ENCODE measurements at regions not wholly inside any gene's neighbourhood (a gene's known extent, or its start where the extent isn't known, plus 50 kb on each side); places are given as distances from the start of the nearest gene placed in this dataset.
"Not testable (repeated sequence)": the region's sequence is repeated elsewhere in the genome, so short reads cannot be mapped to it uniquely, and the experiment has no call there.

DNA sequence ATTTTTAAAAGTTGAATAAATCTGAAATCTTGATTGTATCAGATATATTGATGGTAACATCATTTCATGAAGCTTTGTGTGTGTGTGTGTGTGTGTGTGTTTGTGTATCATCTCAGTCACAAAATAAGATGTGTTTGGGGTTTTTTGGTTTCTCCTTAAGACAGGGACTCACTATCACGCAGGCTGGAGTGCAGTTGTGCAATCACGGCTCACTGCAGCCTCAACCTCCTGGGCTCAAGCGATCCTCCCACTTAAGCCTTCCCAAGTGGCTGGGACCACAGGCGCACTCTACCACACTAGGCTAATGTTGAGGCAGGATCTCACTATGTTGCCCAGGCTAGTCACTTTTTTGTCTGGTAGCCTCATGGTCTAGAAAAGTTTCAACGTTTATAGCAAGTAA is 83.4 kb upstream of the DMRT1 start:
- H3K27ac Mint-ChIP-seq = no peak overlapping the region
- ATAC-seq = no peak
- DNase-seq (ENCODE audit: low spot score in 2 of 2) = no peak
- no peaks in the 10 kb centered on the region for H3K36me3 Mint-ChIP-seq
- no peaks in the 10 kb centered on the region for H3K9me3 Mint-ChIP-seq

GRCh38 chr9:759541-759940 is 82.0 kb upstream of the DMRT1 start:
- ATAC-seq (no peak), DNase-seq (ENCODE audit: low spot score in 2 of 2) (no peak)
- Mint-ChIP-seq H3K36me3 (no peaks in the 10 kb centered on the region), H3K9me3 (no peaks in the 10 kb centered on the region), H3K27ac (no peak overlapping the region)

DNA sequence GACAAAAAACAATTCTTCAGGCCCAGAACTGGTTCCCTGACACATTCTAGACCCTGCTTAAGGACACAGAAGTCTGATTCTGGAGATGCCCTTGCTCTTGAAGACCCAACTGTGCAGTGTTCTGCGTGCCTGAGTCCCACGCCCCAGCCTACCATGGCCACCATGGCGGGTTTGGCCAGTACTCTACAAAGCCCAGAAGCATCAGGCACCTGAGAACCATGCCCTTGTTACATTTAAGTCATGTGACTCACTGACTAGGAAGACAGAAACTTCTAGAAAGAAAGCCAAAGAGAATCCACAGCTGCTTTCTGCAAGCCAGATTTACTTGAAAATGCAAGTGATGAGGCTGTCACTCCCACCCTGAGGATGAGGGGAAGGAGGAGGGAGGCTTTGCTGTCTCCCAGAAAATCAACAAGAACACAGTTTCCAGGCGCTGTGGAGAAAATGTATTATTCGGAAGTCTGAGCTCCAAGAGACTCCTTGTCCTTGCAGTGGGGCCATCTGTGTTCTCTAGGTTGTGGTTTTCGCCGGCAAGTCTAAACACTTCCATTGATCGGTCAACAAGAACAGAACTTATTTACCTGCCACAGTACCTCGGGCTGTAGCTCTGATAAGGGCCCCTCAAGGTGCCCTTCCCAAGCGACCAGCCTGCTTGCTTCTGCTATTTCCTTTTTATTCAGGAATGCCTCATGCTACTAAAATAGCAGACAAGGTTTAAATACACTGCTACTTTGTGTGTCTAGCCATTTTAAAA is 81.3 kb upstream of the DMRT1 start:
- no peaks in the 10 kb centered on the region for H3K36me3 Mint-ChIP-seq
- DNase-seq (ENCODE audit: low spot score in 2 of 2) (no peak), ATAC-seq (no peak)
- no peaks in the 10 kb centered on the region for H3K9me3 Mint-ChIP-seq
- no peak overlapping the region for H3K27ac Mint-ChIP-seq

DNA sequence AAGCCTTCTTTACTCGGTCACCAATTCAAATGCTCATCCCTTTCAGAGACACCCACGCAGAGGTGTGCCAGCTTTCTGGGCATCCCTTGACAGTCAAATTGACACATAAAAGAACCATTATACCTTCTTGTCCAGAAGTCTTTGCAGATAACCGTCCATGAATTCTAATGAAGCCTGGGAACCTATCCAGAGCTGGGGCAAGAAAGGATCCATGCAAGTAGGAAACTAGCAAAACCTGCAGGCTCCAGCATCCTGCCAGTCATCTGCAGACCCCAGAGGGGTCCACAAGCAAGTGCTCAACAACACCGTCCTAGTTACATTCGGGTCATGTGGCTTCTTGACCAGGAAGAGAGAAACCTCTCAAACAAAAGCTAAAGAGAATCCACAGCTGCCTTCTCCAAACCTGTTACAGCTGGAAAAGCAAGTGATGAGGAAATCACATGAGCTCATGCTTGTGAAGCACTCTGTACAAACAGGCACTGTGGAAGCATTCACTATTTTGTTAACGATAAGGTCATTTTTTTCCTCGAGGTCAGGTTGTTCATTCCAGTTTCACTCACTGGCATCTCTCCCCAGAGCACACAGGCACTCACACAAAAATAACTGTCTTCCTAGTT is 80.2 kb upstream of the DMRT1 start:
- no peak overlapping the region for H3K27ac Mint-ChIP-seq
- H3K9me3 Mint-ChIP-seq = no peaks in the 10 kb centered on the region
- ATAC-seq (no peak), DNase-seq (ENCODE audit: low spot score in 2 of 2) (no peak)
- no peaks in the 10 kb centered on the region for H3K36me3 Mint-ChIP-seq

DNA sequence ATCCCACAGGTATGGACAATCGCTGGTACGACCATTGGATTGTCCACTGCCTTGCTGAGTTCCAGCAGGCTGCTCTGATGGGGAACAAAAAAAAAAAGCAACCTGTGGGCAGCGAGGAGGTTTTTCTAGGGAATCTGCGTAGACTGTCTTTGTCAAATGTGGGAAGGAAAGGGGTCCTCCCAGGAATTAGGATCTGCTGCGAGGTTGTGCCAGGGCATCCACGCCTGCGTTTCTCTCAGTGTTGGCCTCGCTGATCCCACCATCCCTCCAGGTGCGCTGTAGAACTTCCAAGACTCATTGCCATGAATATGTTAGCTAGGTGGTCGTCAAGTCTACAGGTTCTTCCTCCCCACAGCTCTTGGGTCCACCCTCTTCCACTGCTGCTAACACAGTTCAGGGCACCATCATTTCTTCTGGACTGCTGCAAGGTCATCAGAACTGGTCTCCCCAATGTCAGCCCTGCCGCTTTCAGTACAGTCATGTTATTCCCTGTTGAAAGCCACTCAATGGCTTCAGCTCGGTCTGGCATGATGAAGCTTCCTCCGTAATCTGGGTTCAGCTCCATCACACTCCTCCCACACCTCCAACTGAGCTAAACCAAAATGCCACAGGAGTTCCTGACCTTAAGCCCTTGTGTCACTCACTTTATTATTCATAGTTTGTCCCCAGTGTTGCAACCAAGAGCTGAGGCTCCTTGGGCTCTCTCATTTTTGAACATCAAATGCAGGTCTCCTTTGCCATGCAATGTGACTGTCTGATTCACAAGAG is 79.5 kb upstream of the DMRT1 start:
- ATAC-seq (peak in 1 of 2 donors; percentile 48), DNase-seq (ENCODE audit: low spot score in 2 of 2) (no peak)
- Mint-ChIP-seq H3K27ac (no peak overlapping the region), H3K36me3 (no peaks in the 10 kb centered on the region), H3K9me3 (no peaks in the 10 kb centered on the region)

DNA sequence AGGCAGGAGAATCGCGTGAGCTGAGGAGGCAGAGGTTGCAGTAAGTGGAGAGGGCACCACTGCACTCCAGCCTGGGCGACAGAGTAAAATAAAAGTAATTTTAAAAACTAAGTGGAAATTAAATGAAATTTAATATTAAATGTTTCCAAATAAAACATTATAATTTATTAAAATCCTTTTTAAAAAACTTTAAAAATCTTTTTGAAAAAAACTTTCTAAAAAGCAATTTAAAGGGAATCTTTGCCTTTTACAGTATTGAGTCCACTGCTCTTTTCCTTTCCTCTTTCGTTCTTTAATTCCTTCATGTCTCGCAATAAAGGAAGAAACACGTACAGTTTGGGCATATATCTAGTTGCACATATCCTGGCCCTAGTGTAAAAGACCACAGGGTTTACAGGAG is 77.8 kb upstream of the DMRT1 start:
- Mint-ChIP-seq H3K27ac (no peak overlapping the region), H3K9me3 (no peaks in the 10 kb centered on the region), H3K36me3 (no peaks in the 10 kb centered on the region)
- ATAC-seq (no peak), DNase-seq (ENCODE audit: low spot score in 2 of 2) (no peak)

- peaks cover under 1% of the 10 kb centered on the region in 2 donors for H3K9me3 Mint-ChIP-seq
- peaks cover 2% of the 10 kb centered on the region in 2 donors for H3K36me3 Mint-ChIP-seq
- DNase-seq (ENCODE audit: low spot score in 2 of 2) (no peak), ATAC-seq (peak; percentile 78 to 86)
- H3K27ac Mint-ChIP-seq = no peak overlapping the region
Measured at GRCh38 chr9:764105-764524, 77.4 kb upstream of the DMRT1 start.

- Mint-ChIP-seq H3K36me3 (peaks cover 7 to 10% of the 10 kb centered on the region in 2 donors), H3K27ac (no peak overlapping the region), H3K9me3 (peaks cover 6 to 8% of the 10 kb centered on the region in 2 donors)
- DNase-seq (ENCODE audit: low spot score in 2 of 2) (no peak), ATAC-seq (no peak)
Measured at GRCh38 chr9:764986-765385, 76.5 kb upstream of the DMRT1 start.

DNA sequence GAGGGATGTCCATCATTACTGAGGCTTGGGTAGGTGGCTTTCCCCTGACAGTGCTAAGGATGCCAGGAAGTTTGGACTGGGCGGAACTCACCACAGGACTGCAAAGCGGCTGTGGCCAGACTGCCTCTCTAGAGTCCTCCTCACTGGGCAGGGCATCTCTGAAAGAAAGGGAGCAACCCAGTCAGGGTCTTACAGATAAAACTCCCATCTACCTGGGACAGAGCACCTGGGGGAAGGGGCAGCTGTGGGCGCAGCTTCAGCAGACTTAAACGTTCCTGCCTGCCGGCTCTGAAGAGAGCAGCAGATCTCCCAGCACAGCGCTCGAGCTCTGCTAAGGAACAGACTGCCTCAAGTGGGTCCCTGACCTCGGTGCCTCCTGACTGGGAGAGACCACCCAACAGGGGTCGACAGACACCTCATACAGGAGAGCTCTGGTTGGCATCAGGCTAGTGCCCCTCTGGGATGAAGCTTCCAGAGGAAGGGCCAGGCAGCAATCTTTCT is 74.4 kb upstream of the DMRT1 start:
- peaks cover 7 to 11% of the 10 kb centered on the region in 2 donors for H3K36me3 Mint-ChIP-seq
- DNase-seq (ENCODE audit: low spot score in 2 of 2); H3K9me3 Mint-ChIP-seq; H3K27ac Mint-ChIP-seq; ATAC-seq: not testable (repeated sequence)

DNA sequence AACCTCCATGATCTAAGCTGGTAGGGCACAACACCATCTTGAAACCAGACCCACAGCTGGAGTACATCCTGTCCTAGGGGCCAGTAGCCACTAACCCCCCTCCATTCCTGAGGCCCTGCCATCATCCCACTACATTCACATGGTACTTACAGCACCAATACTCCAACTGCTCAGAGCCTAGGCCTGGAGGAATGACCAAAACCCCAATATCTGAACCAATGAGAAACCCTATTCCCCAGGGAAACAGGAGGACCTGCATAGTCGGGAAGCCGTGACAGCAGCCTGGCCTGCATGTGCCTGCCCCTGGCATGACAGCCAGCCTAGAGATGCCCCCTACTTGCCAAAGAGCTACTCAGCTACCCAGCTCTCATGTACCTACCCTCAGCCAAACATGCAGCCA is 65.4 kb upstream of the DMRT1 start:
- H3K36me3 Mint-ChIP-seq = peaks cover 0 to 7% of the 10 kb centered on the region in 2 donors

GRCh38 chr9:777978-778377 is 63.5 kb upstream of the DMRT1 start:
- Mint-ChIP-seq H3K36me3 (peaks cover 0 to 7% of the 10 kb centered on the region in 2 donors), H3K27ac (no peak overlapping the region), H3K9me3 (peaks cover 0 to 8% of the 10 kb centered on the region in 2 donors)
- DNase-seq (ENCODE audit: low spot score in 2 of 2) (no peak), ATAC-seq (no peak)

More for the DNA sequence above, 65.4 kb upstream of the DMRT1 start:
- Mint-ChIP-seq H3K9me3 (peaks cover 0 to 8% of the 10 kb centered on the region in 2 donors), H3K27ac (no peak overlapping the region)
- DNase-seq (ENCODE audit: low spot score in 2 of 2) (no peak), ATAC-seq (no peak)

DNA sequence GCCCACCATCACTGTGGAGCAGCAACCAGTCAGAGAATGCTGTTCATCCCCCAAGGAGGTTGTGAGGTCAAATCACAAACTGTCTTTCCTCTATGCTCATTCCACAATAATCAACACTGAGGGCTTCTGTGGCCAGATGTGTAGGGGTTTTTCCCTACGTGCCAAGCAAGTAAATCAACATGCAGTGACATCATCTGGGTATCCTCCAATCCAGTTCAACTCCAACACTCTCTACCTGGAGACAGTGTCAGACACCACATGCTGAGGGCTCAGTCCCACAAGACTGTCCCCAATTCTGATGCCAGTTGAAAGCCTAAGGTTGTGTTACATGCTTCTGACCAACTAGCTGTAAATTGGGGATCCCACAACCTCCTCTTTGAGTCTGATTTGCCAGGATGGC is 57.3 kb upstream of the DMRT1 start:
- DNase-seq (ENCODE audit: low spot score in 2 of 2) (no peak), ATAC-seq (no peak)
- Mint-ChIP-seq H3K9me3 (no peaks in the 10 kb centered on the region), H3K27ac (no peak overlapping the region), H3K36me3 (no peaks in the 10 kb centered on the region)

GRCh38 chr9:784916-785315 is 56.6 kb upstream of the DMRT1 start:
- Mint-ChIP-seq H3K36me3 (no peaks in the 10 kb centered on the region), H3K27ac (no peak overlapping the region), H3K9me3 (no peaks in the 10 kb centered on the region)
- DNase-seq (ENCODE audit: low spot score in 2 of 2) (no peak), ATAC-seq (no peak)

- Mint-ChIP-seq H3K9me3 (no peaks in the 10 kb centered on the region), H3K36me3 (no peaks in the 10 kb centered on the region), H3K27ac (no peak overlapping the region)
- ATAC-seq (no peak), DNase-seq (ENCODE audit: low spot score in 2 of 2) (no peak)
Measured at GRCh38 chr9:785997-786396, 55.5 kb upstream of the DMRT1 start.

GRCh38 chr9:786405-786804 is 55.1 kb upstream of the DMRT1 start:
- ATAC-seq = no peak
- no peak for DNase-seq (ENCODE audit: low spot score in 2 of 2)
- Mint-ChIP-seq H3K36me3 (no peaks in the 10 kb centered on the region), H3K9me3 (no peaks in the 10 kb centered on the region), H3K27ac (no peak overlapping the region)

DNA sequence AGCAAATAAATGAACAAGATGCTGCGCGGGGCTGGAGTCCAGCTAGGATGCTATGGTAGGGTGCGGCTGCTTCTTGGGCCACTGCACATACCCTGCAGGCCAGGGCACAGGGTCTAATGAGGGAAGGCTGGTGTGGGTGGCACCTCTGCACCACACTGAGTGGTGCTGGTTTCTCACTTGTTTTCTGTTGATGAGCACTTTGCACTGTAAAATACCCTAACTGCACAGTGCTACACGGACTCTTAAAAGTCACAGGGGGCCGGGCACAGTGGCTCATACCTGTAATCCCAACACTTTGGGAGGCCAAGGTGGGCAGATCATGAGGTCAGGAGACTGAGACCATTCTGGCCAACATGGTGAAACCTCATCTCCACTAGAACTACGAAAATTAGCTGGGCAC is 52.7 kb upstream of the DMRT1 start:
- Mint-ChIP-seq H3K9me3 (no peaks in the 10 kb centered on the region), H3K36me3 (no peaks in the 10 kb centered on the region), H3K27ac (no peak overlapping the region)
- DNase-seq (ENCODE audit: low spot score in 2 of 2) = no peak
- ATAC-seq = no peak

Data from activated naive CD4-positive, alpha-beta T cell treated with anti-CD3 and anti-CD28 coated beads, Interleukin-2, amount 50 U/mL, for 72 hours (primary cell).